Neural cell (in vitro differentiated cells): ENCODE measurements at regions not wholly inside any gene's neighbourhood (a gene's known extent, or its start where the extent isn't known, plus 50 kb on each side); places are given as distances from the start of the nearest gene placed in this dataset.

Experiments used
- H2AFZ ChIP-seq: fragments of 200-600, 300-800 bp; sonication (generic), shearing (Covaris generic); 2 replicates; pipeline ENCODE4 v1.6.0; 2014; ENCODE audit warnings: low read depth, mild to moderate bottlenecking, antibody characterized with exemption, low read length, moderate library complexity
- H3F3A ChIP-seq: fragments of 200-600 bp; shearing (Covaris generic); 2 replicates; pipeline ENCODE4 v1.6.1; 2016; ENCODE audit warnings: mild to moderate bottlenecking, moderate library complexity, mixed read lengths, antibody characterized with exemption, low read length; ENCODE audit not compliant: insufficient read depth, poor library complexity, severe bottlenecking
- H3K27ac ChIP-seq: fragments of 200-600, 300-800 bp; sonication (generic), shearing (Covaris generic); 2 replicates; pipeline ENCODE4 v1.5.1; 2014; ENCODE audit warnings: mild to moderate bottlenecking, low read length, moderate library complexity
- H3K27me3 ChIP-seq: fragments of 300-800, 200-600 bp; sonication (generic), shearing (Covaris generic); 2 replicates; pipeline ENCODE4 v1.6.0; 2014; ENCODE audit warnings: mild to moderate bottlenecking, low read depth, low read length, moderate library complexity; ENCODE audit not compliant: insufficient read depth
- H3K36me3 ChIP-seq: fragments of 300-800, 200-600 bp; sonication (generic), shearing (Covaris generic); 2 replicates; pipeline ENCODE4 v1.5.1; 2014; ENCODE audit warnings: mild to moderate bottlenecking, antibody characterized with exemption, low read length, moderate library complexity; ENCODE audit not compliant: insufficient read depth
- H3K4me2 ChIP-seq: fragments of 300-800, 200-600 bp; sonication (generic), shearing (Covaris generic); 2 replicates; pipeline ENCODE4 v1.6.0; 2014; ENCODE audit warnings: mild to moderate bottlenecking, low read length
- H3K4me3 ChIP-seq: fragments of 300-800, 200-600 bp; sonication (generic), shearing (Covaris generic); 2 replicates; pipeline ENCODE4 v1.5.1; 2014; ENCODE audit warnings: mild to moderate bottlenecking, low read length, moderate library complexity
- H3K79me2 ChIP-seq: fragments of 200-600 bp; shearing (Covaris generic); replicated peaks from 2 replicates; pipeline ENCODE4 v1.6.0; 2014; ENCODE audit warnings: mild to moderate bottlenecking, low read length, moderate library complexity; ENCODE audit not compliant: insufficient read depth
- H3K9ac ChIP-seq: fragments of 300-800, 200-600 bp; sonication (generic), shearing (Covaris generic); 2 replicates; pipeline ENCODE4 v1.6.1; 2016; ENCODE audit warnings: mild to moderate bottlenecking, low read length, mixed read lengths
- H3K9me2 ChIP-seq: fragments of 200-600 bp; shearing (Covaris generic); 2 replicates; pipeline ENCODE4 v1.6.1; 2016; ENCODE audit warnings: mild to moderate bottlenecking, low read length, mixed read lengths; ENCODE audit not compliant: insufficient read depth
- H3K9me3 ChIP-seq: fragments of 200-600, 300-800 bp; sonication (generic), shearing (Covaris generic); 2 replicates; pipeline ENCODE4 v1.6.1; 2016; ENCODE audit warnings: mild to moderate bottlenecking, mixed run types, low read length, moderate library complexity, mixed read lengths
- H4K20me1 ChIP-seq: fragments of 200-600 bp; shearing (Covaris generic); 2 replicates; pipeline ENCODE4 v1.6.1; 2016; ENCODE audit warnings: mild to moderate bottlenecking, mixed run types; ENCODE audit not compliant: insufficient read depth
- CTCF ChIP-seq: fragments of 450-650 bp; IDR thresholded peaks from 2 replicates; pipeline ENCODE4 v1.5.1; 2014; ENCODE audit warnings: antibody characterized with exemption, mild to moderate bottlenecking, moderate library complexity; ENCODE audit not compliant: poor library complexity, severe bottlenecking
- EP300 ChIP-seq: fragments of 450-650 bp; conservative IDR thresholded peaks from 2 replicates; pipeline ENCODE4 v1.6.1; 2014; ENCODE audit warnings: antibody characterized with exemption, mild to moderate bottlenecking, moderate library complexity; ENCODE audit not compliant: poor library complexity, severe bottlenecking
- EZH2 ChIP-seq: fragments of 200-600, 300-800 bp; shearing (Covaris generic), sonication (generic); IDR thresholded peaks from 2 replicates; pipeline ENCODE4 v1.6.1; 2014; ENCODE audit warnings: antibody characterized with exemption, low read length, borderline replicate concordance, mild to moderate bottlenecking; ENCODE audit not compliant: insufficient read depth, poor library complexity, severe bottlenecking
- MXI1 ChIP-seq: fragments of 450-650 bp; conservative IDR thresholded peaks from 2 replicates; pipeline ENCODE4 v1.6.1; 2014; ENCODE audit warnings: antibody characterized with exemption, mild to moderate bottlenecking; ENCODE audit not compliant: poor library complexity, severe bottlenecking
- POLR2AphosphoS5 ChIP-seq: IDR thresholded peaks from 2 replicates; pipeline ENCODE4 v1.6.1; 2012
- RAD21 ChIP-seq: fragments of 450-650 bp; conservative IDR thresholded peaks from 2 replicates; pipeline ENCODE4 v1.6.1; 2014; ENCODE audit warnings: antibody characterized with exemption, mild to moderate bottlenecking, moderate library complexity
- SMC3 ChIP-seq: fragments of 450-650 bp; conservative IDR thresholded peaks from 2 replicates; pipeline ENCODE4 v1.6.1; 2014; ENCODE audit warnings: antibody characterized with exemption, mild to moderate bottlenecking, moderate library complexity; ENCODE audit not compliant: poor library complexity
- TAF1 ChIP-seq: IDR thresholded peaks from 2 replicates; pipeline ENCODE4 v1.6.1; 2012; ENCODE audit warnings: low read depth
- TF ChIP-seq, protein P1 (sequence below): IDR thresholded peaks from 2 replicates; pipeline ENCODE4 v1.6.1; 2012; ENCODE audit warnings: borderline replicate concordance

- no peak overlapping the region for H3K9ac ChIP-seq
- no peak overlapping the region for H3K4me3 ChIP-seq
- H3K27me3 ChIP-seq = no peaks in the 10 kb centered on the region
- H3K4me2 ChIP-seq = no peak overlapping the region
- no peaks in the 10 kb centered on the region for H3K79me2 ChIP-seq
- no peaks in the 10 kb centered on the region for H3K9me3 ChIP-seq
- no peaks in the 10 kb centered on the region for H3K9me2 ChIP-seq
- H3K27ac ChIP-seq = no peak overlapping the region
- no peaks in the 10 kb centered on the region for H3K36me3 ChIP-seq
- H3F3A ChIP-seq = no peaks in the 10 kb centered on the region
- H4K20me1 ChIP-seq = no peaks in the 10 kb centered on the region
- TF ChIP-seq CTCF (no peak), SMC3 (no peak), POLR2AphosphoS5 (no peak), TAF1 (no peak), EP300 (no peak), EZH2 (no peak), RAD21 (no peak), MXI1 (no peak)
- TF ChIP-seq, protein P1, sequence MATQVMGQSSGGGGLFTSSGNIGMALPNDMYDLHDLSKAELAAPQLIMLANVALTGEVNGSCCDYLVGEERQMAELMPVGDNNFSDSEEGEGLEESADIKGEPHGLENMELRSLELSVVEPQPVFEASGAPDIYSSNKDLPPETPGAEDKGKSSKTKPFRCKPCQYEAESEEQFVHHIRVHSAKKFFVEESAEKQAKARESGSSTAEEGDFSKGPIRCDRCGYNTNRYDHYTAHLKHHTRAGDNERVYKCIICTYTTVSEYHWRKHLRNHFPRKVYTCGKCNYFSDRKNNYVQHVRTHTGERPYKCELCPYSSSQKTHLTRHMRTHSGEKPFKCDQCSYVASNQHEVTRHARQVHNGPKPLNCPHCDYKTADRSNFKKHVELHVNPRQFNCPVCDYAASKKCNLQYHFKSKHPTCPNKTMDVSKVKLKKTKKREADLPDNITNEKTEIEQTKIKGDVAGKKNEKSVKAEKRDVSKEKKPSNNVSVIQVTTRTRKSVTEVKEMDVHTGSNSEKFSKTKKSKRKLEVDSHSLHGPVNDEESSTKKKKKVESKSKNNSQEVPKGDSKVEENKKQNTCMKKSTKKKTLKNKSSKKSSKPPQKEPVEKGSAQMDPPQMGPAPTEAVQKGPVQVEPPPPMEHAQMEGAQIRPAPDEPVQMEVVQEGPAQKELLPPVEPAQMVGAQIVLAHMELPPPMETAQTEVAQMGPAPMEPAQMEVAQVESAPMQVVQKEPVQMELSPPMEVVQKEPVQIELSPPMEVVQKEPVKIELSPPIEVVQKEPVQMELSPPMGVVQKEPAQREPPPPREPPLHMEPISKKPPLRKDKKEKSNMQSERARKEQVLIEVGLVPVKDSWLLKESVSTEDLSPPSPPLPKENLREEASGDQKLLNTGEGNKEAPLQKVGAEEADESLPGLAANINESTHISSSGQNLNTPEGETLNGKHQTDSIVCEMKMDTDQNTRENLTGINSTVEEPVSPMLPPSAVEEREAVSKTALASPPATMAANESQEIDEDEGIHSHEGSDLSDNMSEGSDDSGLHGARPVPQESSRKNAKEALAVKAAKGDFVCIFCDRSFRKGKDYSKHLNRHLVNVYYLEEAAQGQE = no peak
- no peak overlapping the region for H2AFZ ChIP-seq
These were observed 125.3 kb upstream of the DNAH14 start for GRCh38 chr1:224804220-224804619.

- Histone ChIP-seq H3K36me3 (no peaks in the 10 kb centered on the region), H3K27me3 (no peaks in the 10 kb centered on the region), H3F3A (no peaks in the 10 kb centered on the region), H2AFZ (no peak overlapping the region), H3K9me2 (no peaks in the 10 kb centered on the region), H4K20me1 (no peaks in the 10 kb centered on the region), H3K79me2 (no peaks in the 10 kb centered on the region), H3K9me3 (no peaks in the 10 kb centered on the region), H3K4me2 (no peak overlapping the region), H3K9ac (no peak overlapping the region), H3K4me3 (no peak overlapping the region), H3K27ac (no peak overlapping the region)
- no peak for TF ChIP-seq CTCF
- TF ChIP-seq EP300 = no peak
- TF ChIP-seq, protein P1 = no peak
- TF ChIP-seq TAF1 = no peak
- TF ChIP-seq MXI1 = no peak
These were observed 123.6 kb upstream of the DNAH14 start for GRCh38 chr1:224805889-224806288.
